HG03196 (cell line): ENCODE measurements at regions not wholly inside any gene's neighbourhood (a gene's known extent, or its start where the extent isn't known, plus 50 kb on each side); places are given as distances from the start of the nearest gene placed in this dataset.
"Not testable (repeated sequence)": the region's sequence is repeated elsewhere in the genome, so short reads cannot be mapped to it uniquely, and the experiment has no call there.

Source experiments
- ATAC-seq: cut with Tn5 transposase; IDR thresholded peaks from one replicate; pipeline ENCODE4 v1.9.1; 2021; ENCODE audit not compliant: unreplicated experiment

- ATAC-seq = no peak
Observed at GRCh38 chr2:434625-435024, 146.7 kb upstream of the ALKAL2 start.

- ATAC-seq = no peak
Observed at GRCh38 chr2:433216-433615, 145.3 kb upstream of the ALKAL2 start.

- no peak for ATAC-seq
Observed at GRCh38 chr2:430291-431040, 142.6 kb upstream of the ALKAL2 start.

- no peak for ATAC-seq
Observed at GRCh38 chr2:429575-430254, 141.8 kb upstream of the ALKAL2 start.

- ATAC-seq = no peak
Observed at GRCh38 chr2:429142-429541, 141.3 kb upstream of the ALKAL2 start.

GRCh38 chr2:428591-428990 lies 140.7 kb upstream of the ALKAL2 start:
- ATAC-seq = no peak

- ATAC-seq = not testable (repeated sequence)
Observed at GRCh38 chr2:426696-427095, 138.8 kb upstream of the ALKAL2 start.

GRCh38 chr2:425947-426346 lies 138.1 kb upstream of the ALKAL2 start:
- ATAC-seq = no peak

- ATAC-seq = no peak
Observed at GRCh38 chr2:425243-425642, 137.4 kb upstream of the ALKAL2 start.

GRCh38 chr2:424306-425171 lies 136.6 kb upstream of the ALKAL2 start:
- ATAC-seq = no peak

- ATAC-seq = no peak
Observed at GRCh38 chr2:423479-423878, 135.6 kb upstream of the ALKAL2 start.

- no peak for ATAC-seq
Observed at GRCh38 chr2:422676-423435, 135.0 kb upstream of the ALKAL2 start.

- ATAC-seq = no peak
Observed at GRCh38 chr2:421406-421805, 133.5 kb upstream of the ALKAL2 start.

GRCh38 chr2:419687-420317 lies 131.9 kb upstream of the ALKAL2 start:
- no peak for ATAC-seq

GRCh38 chr2:417662-418061 lies 129.8 kb upstream of the ALKAL2 start:
- no peak for ATAC-seq

- no peak for ATAC-seq
Observed at GRCh38 chr2:417006-417405, 129.1 kb upstream of the ALKAL2 start.

- no peak for ATAC-seq
Observed at GRCh38 chr2:415986-416610, 128.2 kb upstream of the ALKAL2 start.

- ATAC-seq = no peak
Observed at GRCh38 chr2:409523-409922, 121.6 kb upstream of the ALKAL2 start.

- no peak for ATAC-seq
Observed at GRCh38 chr2:407630-408029, 119.7 kb upstream of the ALKAL2 start.

- ATAC-seq = no peak
Observed at GRCh38 chr2:406876-407275, 119.0 kb upstream of the ALKAL2 start.
